ENCODE measurements at regions not wholly inside any gene's neighbourhood (a gene's known extent, or its start where the extent isn't known, plus 50 kb on each side); places are given as distances from the start of the nearest gene placed in this dataset.

DNA sequence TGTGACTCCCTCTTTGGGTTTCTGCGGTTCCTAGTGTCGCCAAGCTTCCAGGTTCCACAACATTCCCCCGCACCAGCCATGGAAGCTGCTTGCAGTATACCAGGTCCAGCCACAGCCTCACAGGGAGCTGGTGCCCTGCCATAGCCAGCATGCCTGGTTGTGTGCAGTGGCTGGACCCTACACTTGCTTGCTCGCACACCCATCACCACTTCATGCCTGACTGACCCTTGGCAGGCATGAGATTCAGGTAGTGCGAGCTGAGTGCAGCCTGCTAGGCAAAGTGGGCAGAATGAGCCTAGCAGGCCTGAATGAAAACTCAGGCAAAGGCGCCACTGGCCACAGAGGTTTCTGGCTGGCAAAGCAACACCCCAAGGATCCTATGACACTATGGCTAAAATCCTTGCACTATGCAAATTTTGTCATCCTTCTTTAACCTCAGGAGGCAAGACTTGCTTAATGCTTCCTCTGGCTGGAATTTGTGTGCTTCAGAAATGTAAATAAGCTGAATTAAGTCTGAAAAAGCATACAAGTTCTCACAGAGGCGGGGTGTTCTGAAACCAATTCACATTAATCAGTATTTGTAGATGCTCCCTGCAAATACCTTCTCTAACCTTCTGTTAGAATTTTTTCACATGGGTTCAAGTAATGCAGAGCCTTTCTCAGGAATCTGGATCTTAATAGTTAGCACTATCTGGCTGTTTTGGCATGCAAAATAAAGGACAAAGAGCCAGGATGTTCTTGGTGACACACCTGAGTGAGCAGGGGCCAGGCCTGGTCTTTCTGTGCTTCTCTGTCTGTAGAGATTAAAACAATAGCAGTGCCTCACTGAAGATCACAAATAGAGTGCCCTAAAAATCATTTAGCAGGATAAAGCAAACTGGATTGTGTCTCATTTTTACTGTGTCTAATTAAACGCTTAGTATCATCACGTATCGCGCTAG is 256.9 kb downstream of the GPATCH2 start:
- no peak overlapping the region for H3K4me3 ChIP-seq (ENCODE audit: low read length)
- no peaks in the 10 kb centered on the region for H3K4me1 ChIP-seq (ENCODE audit: control insufficient read depth, insufficient read depth, low read length)
- no peak overlapping the region for H3K4me2 ChIP-seq (ENCODE audit: low read length)
- H3K9ac ChIP-seq (ENCODE audit: low read depth, low read length), result no peak overlapping the region
- peaks cover 5% of the 10 kb centered on the region for H3K9me3 ChIP-seq (replicated peaks; ENCODE audit: low read length)
- H3K27me3 ChIP-seq (ENCODE audit: control insufficient read depth, insufficient read depth, low read length), result no peaks in the 10 kb centered on the region
- H3K36me3 ChIP-seq (ENCODE audit: insufficient read depth, low read length), result no peaks in the 10 kb centered on the region

GRCh38 chr1:217372049-217372970 is 258.6 kb downstream of the GPATCH2 start:
- no peaks in the 10 kb centered on the region for H3K36me3 ChIP-seq (ENCODE audit: insufficient read depth, low read length)
- peaks cover 5% of the 10 kb centered on the region for H3K9me3 ChIP-seq (replicated peaks; ENCODE audit: low read length)
- H3K4me2 ChIP-seq (ENCODE audit: low read length), result no peak overlapping the region
- no peaks in the 10 kb centered on the region for H3K4me1 ChIP-seq (ENCODE audit: control insufficient read depth, insufficient read depth, low read length)
- no peak overlapping the region for H3K4me3 ChIP-seq (ENCODE audit: low read length)
- H3K9ac ChIP-seq (ENCODE audit: low read depth, low read length), result no peak overlapping the region
- H3K27me3 ChIP-seq (ENCODE audit: control insufficient read depth, insufficient read depth, low read length), result no peaks in the 10 kb centered on the region

GRCh38 chr1:217370757-217371156 is 260.1 kb downstream of the GPATCH2 start:
- Histone ChIP-seq H3K9ac (ENCODE audit: low read depth, low read length) (no peak overlapping the region), H3K4me3 (ENCODE audit: low read length) (no peak overlapping the region), H3K4me1 (ENCODE audit: control insufficient read depth, insufficient read depth, low read length) (no peaks in the 10 kb centered on the region), H3K27me3 (ENCODE audit: control insufficient read depth, insufficient read depth, low read length) (no peaks in the 10 kb centered on the region), H3K9me3 (replicated peaks; ENCODE audit: low read length) (peaks cover 5% of the 10 kb centered on the region), H3K4me2 (ENCODE audit: low read length) (no peak overlapping the region), H3K36me3 (ENCODE audit: insufficient read depth, low read length) (no peaks in the 10 kb centered on the region)

DNA sequence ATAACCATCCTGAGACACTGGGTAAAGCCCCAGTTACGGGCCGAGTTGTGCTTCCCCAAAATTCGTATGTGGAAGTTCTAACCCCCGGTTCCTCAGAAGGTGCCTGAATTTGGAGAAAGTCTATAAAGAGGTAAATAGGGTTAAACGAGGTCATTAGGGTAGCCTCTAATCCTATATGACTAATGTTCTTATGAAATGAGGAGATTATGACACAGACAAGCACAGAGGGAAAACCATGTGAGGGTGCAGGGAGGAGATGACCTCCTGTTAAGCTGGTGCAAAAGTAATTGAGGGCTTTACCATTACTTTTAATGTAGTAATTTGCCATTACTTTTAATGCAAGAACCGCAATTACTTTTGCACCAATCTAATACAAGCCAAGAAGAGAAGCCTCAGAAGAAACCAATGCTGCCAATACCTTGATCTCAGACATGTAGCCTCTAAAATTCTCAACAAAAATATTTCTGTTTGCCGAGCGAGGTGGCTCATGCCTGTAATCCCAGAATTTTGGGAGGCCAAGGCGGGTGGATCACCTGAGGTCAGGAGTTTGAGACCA is 260.8 kb downstream of the GPATCH2 start:
- H3K27me3 ChIP-seq (ENCODE audit: control insufficient read depth, insufficient read depth, low read length), result no peaks in the 10 kb centered on the region
- H3K9me3 ChIP-seq (replicated peaks; ENCODE audit: low read length), result peaks cover 5% of the 10 kb centered on the region
- no peaks in the 10 kb centered on the region for H3K4me1 ChIP-seq (ENCODE audit: control insufficient read depth, insufficient read depth, low read length)
- H3K4me3 ChIP-seq (ENCODE audit: low read length), result no peak overlapping the region
- no peak overlapping the region for H3K9ac ChIP-seq (ENCODE audit: low read depth, low read length)
- H3K4me2 ChIP-seq (ENCODE audit: low read length), result no peak overlapping the region
- H3K36me3 ChIP-seq (ENCODE audit: insufficient read depth, low read length), result no peaks in the 10 kb centered on the region

DNA sequence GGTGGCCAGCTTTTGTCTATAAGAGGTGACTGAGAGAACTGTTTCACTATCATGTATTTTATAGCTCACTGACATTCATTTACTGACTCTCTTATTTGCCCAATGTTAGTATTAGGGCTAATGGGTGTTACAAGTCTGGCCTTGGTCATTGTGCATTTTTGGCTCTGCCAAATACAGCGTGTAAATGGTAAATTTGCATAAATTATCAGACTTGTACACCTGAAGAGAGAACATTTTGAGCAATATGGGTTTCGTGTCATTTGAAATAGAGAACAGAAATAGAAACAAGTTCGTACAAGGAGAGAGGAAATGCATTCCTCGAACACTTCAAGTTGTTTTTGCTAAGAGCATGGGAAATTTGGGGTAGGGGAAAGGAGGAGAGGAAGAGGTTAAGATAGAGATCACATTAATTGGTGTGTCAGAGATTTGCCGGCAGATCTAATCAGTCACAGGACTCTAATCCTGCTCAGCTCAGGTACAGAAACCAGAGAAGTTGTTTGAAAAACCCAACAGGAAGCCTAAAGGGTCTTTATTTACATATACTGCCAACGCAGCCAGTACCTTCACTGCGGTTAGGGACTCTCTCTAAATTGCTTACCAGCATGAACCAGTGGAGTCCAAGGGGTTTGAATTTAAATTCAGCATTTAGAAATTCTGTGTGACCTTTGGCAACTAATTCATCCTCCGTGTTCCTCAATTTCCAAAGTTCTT is 261.5 kb downstream of the GPATCH2 start:
- Histone ChIP-seq H3K4me3 (ENCODE audit: low read length) (no peak overlapping the region), H3K4me1 (ENCODE audit: control insufficient read depth, insufficient read depth, low read length) (no peaks in the 10 kb centered on the region), H3K4me2 (ENCODE audit: low read length) (no peak overlapping the region), H3K36me3 (ENCODE audit: insufficient read depth, low read length) (no peaks in the 10 kb centered on the region), H3K9me3 (replicated peaks; ENCODE audit: low read length) (peaks cover 5% of the 10 kb centered on the region), H3K9ac (ENCODE audit: low read depth, low read length) (no peak overlapping the region), H3K27me3 (ENCODE audit: control insufficient read depth, insufficient read depth, low read length) (no peaks in the 10 kb centered on the region)

DNA sequence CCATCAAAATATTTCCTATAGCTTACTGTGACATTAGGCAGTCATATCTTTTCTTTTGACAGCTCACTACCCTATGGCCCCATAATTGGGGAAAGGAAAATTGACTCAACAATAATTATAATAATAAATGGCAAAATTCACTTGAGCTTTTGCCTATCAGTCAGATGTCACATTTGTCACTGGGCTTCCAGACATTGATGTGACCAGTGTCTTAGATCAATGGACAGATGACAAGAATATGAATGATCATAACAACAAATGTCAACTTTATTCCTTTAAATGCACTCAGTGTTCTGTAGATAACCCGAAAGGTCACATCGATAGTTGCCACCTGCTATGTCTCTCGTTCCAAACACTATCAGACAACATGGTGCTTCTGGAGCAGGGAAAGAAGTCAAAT is 266.7 kb downstream of the GPATCH2 start:
- Histone ChIP-seq H3K9ac (ENCODE audit: low read depth, low read length) (no peak overlapping the region), H3K36me3 (ENCODE audit: insufficient read depth, low read length) (no peaks in the 10 kb centered on the region), H3K4me1 (ENCODE audit: control insufficient read depth, insufficient read depth, low read length) (peaks cover 7% of the 10 kb centered on the region), H3K4me3 (ENCODE audit: low read length) (no peak overlapping the region), H3K9me3 (replicated peaks; ENCODE audit: low read length) (no peaks in the 10 kb centered on the region), H3K4me2 (ENCODE audit: low read length) (no peak overlapping the region), H3K27me3 (ENCODE audit: control insufficient read depth, insufficient read depth, low read length) (no peaks in the 10 kb centered on the region)

- H3K4me2 ChIP-seq (ENCODE audit: low read length), result peak overlapping the region; percentile 17
- no peaks in the 10 kb centered on the region for H3K36me3 ChIP-seq (ENCODE audit: insufficient read depth, low read length)
- no peak overlapping the region for H3K9ac ChIP-seq (ENCODE audit: low read depth, low read length)
- no peaks in the 10 kb centered on the region for H3K27me3 ChIP-seq (ENCODE audit: control insufficient read depth, insufficient read depth, low read length)
- H3K4me3 ChIP-seq (ENCODE audit: low read length), result no peak overlapping the region
- H3K4me1 ChIP-seq (ENCODE audit: control insufficient read depth, insufficient read depth, low read length), result peaks cover 7% of the 10 kb centered on the region
- no peaks in the 10 kb centered on the region for H3K9me3 ChIP-seq (replicated peaks; ENCODE audit: low read length)
Observed at GRCh38 chr1:217363319-217363718, 267.6 kb downstream of the GPATCH2 start.

DNA sequence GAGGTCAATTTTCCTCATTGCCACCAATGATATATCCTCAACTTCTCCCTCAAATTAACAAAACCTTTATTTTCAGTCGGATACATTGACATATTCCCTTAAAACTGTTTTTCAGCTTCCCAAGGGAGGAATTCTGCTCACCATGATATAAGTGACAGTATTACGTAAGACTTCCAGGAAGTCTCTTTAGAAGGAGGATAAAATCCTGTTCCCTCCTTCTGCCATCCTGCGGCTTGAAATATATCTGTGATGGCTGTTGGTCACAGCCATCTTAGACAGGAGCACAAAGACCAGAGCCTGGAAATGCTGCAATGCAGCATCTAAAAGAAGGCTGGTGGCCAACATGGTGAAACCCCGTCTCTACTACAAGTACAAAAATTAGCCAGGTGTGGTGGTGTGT is 270.4 kb downstream of the GPATCH2 start:
- Histone ChIP-seq H3K36me3 (ENCODE audit: insufficient read depth, low read length) (no peaks in the 10 kb centered on the region), H3K4me3 (ENCODE audit: low read length) (no peak overlapping the region), H3K27me3 (ENCODE audit: control insufficient read depth, insufficient read depth, low read length) (no peaks in the 10 kb centered on the region), H3K9me3 (replicated peaks; ENCODE audit: low read length) (no peaks in the 10 kb centered on the region), H3K4me2 (ENCODE audit: low read length) (no peak overlapping the region), H3K4me1 (ENCODE audit: control insufficient read depth, insufficient read depth, low read length) (peaks cover 7% of the 10 kb centered on the region), H3K9ac (ENCODE audit: low read depth, low read length) (no peak overlapping the region)

DNA sequence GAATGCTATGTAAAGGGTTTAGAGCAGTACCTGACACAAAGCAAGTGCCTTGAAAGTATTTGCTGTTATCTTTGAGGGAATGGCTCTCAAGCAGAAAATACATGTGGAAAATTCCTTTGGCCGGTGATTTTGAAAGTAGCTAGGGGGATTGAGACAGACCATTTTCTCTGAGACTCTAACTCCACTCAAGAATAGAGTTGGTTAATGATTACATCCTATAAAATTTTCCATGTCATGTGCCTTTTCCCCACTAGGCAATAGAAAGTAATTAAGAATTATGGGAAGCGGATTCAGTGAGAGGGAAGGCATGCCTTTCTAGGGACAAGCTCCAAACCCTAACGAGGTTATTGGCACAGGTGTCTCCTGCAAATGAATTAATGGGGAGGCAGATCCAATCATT is 276.0 kb downstream of the GPATCH2 start:
- Histone ChIP-seq H3K27me3 (ENCODE audit: control insufficient read depth, insufficient read depth, low read length) (no peaks in the 10 kb centered on the region), H3K9me3 (replicated peaks; ENCODE audit: low read length) (no peaks in the 10 kb centered on the region), H3K4me3 (ENCODE audit: low read length) (no peak overlapping the region), H3K36me3 (ENCODE audit: insufficient read depth, low read length) (no peaks in the 10 kb centered on the region), H3K4me1 (ENCODE audit: control insufficient read depth, insufficient read depth, low read length) (no peaks in the 10 kb centered on the region), H3K9ac (ENCODE audit: low read depth, low read length) (no peak overlapping the region), H3K4me2 (ENCODE audit: low read length) (no peak overlapping the region)

DNA sequence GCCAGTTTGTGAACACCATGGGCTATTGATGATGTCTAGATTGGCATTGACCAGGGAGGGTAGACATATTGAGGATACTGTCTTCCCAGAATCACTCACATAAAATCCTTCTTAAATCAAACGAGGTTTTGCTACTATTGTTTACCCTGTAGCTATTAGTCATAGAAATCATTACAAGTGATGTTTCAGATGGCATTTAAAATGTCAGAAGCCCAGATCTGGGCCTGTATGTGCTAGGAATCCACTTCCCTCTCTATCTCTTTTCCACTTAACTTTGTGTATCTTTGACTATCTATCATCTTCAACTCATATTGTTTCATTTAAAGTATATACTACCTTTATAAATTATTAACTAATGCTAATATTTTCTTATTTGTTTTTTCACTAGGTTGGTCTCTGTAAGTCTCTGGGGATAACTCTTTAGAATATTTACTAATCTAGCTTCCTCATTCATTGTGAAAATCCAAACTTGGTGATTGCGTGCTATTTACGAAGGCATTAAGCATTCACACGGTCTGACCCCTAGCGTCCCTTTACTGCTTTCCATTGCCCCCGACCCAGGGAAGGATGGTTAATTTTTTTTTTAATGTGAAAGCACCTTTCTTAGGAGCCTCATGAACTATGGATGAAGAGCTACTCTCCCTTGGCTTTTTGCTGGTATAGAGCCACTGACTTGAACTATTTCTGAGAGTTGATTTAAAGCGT is 281.8 kb downstream of the GPATCH2 start:
- no peaks in the 10 kb centered on the region for H3K27me3 ChIP-seq (ENCODE audit: control insufficient read depth, insufficient read depth, low read length)
- H3K4me1 ChIP-seq (ENCODE audit: control insufficient read depth, insufficient read depth, low read length), result no peaks in the 10 kb centered on the region
- no peak overlapping the region for H3K4me2 ChIP-seq (ENCODE audit: low read length)
- no peaks in the 10 kb centered on the region for H3K9me3 ChIP-seq (replicated peaks; ENCODE audit: low read length)
- H3K9ac ChIP-seq (ENCODE audit: low read depth, low read length), result no peak overlapping the region
- no peak overlapping the region for H3K4me3 ChIP-seq (ENCODE audit: low read length)
- H3K36me3 ChIP-seq (ENCODE audit: insufficient read depth, low read length), result no peaks in the 10 kb centered on the region

All from skeletal muscle satellite cell (primary cell).